ENCODE measurements at regions not wholly inside any gene's neighbourhood (a gene's known extent, or its start where the extent isn't known, plus 50 kb on each side); places are given as distances from the start of the nearest gene placed in this dataset.

GRCh38 chr14:66081594-66082376, 404.4 kb upstream of the CCDC196 start:
- no peak for TF ChIP-seq EZH2phosphoT487 (IDR thresholded peaks at IDR 0.05; ENCODE audit: low read depth, severe bottlenecking, unreplicated experiment)
- no peak for TF ChIP-seq CTCF (IDR thresholded peaks at IDR 0.05; ENCODE audit: poor library complexity)
- TF ChIP-seq EZH2 (IDR thresholded peaks at IDR 0.05; ENCODE audit: borderline replicate concordance), result no peak

Measured in hepatocyte (in vitro differentiated cells).